Ovary (tissue), 3 donors: ENCODE measurements at regions not wholly inside any gene's neighbourhood (a gene's known extent, or its start where the extent isn't known, plus 50 kb on each side); places are given as distances from the start of the nearest gene placed in this dataset.

Experiments used
- POLR2A ChIP-seq: fragments of 450-650 bp; IDR thresholded peaks from one replicate; pipeline ENCODE4 v1.6.1; 2017; ENCODE audit warnings: antibody characterized with exemption, mild to moderate bottlenecking, moderate library complexity
- TF ChIP-seq, protein P1 (sequence below), 3 donors: fragments of 450-650 bp in 2 of 3; fragments of 200-600 bp in 1 of 3; IDR thresholded peaks; one replicate each; pipeline versions ENCODE4 v1.5.1 to v1.8.0; 2016 to 2022; ENCODE audit warnings: antibody characterized with exemption in 3 of 3, mild to moderate bottlenecking in 1 of 3
- donor health status: DM: no; HTN: no; CAD: no.

- TF ChIP-seq, protein P1, sequence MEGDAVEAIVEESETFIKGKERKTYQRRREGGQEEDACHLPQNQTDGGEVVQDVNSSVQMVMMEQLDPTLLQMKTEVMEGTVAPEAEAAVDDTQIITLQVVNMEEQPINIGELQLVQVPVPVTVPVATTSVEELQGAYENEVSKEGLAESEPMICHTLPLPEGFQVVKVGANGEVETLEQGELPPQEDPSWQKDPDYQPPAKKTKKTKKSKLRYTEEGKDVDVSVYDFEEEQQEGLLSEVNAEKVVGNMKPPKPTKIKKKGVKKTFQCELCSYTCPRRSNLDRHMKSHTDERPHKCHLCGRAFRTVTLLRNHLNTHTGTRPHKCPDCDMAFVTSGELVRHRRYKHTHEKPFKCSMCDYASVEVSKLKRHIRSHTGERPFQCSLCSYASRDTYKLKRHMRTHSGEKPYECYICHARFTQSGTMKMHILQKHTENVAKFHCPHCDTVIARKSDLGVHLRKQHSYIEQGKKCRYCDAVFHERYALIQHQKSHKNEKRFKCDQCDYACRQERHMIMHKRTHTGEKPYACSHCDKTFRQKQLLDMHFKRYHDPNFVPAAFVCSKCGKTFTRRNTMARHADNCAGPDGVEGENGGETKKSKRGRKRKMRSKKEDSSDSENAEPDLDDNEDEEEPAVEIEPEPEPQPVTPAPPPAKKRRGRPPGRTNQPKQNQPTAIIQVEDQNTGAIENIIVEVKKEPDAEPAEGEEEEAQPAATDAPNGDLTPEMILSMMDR (IDR thresholded peaks at IDR 0.05) = no peak
- no peak for TF ChIP-seq POLR2A
Observed at GRCh38 chr4:38411981-38412536, 251.9 kb upstream of the KLF3 start.
